ENCODE measurements at regions not wholly inside any gene's neighbourhood (a gene's known extent, or its start where the extent isn't known, plus 50 kb on each side); places are given as distances from the start of the nearest gene placed in this dataset.
"Not testable (repeated sequence)": the region's sequence is repeated elsewhere in the genome, so short reads cannot be mapped to it uniquely, and the experiment has no call there.

- TF ChIP-seq, protein P1, sequence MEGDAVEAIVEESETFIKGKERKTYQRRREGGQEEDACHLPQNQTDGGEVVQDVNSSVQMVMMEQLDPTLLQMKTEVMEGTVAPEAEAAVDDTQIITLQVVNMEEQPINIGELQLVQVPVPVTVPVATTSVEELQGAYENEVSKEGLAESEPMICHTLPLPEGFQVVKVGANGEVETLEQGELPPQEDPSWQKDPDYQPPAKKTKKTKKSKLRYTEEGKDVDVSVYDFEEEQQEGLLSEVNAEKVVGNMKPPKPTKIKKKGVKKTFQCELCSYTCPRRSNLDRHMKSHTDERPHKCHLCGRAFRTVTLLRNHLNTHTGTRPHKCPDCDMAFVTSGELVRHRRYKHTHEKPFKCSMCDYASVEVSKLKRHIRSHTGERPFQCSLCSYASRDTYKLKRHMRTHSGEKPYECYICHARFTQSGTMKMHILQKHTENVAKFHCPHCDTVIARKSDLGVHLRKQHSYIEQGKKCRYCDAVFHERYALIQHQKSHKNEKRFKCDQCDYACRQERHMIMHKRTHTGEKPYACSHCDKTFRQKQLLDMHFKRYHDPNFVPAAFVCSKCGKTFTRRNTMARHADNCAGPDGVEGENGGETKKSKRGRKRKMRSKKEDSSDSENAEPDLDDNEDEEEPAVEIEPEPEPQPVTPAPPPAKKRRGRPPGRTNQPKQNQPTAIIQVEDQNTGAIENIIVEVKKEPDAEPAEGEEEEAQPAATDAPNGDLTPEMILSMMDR (IDR thresholded peaks at IDR 0.05; ENCODE audit: insufficient read depth, low read length, severe bottlenecking): no peak
Measured at GRCh38 chr13:62388515-62388914, 972.9 kb upstream of the PCDH20 start.

DNA sequence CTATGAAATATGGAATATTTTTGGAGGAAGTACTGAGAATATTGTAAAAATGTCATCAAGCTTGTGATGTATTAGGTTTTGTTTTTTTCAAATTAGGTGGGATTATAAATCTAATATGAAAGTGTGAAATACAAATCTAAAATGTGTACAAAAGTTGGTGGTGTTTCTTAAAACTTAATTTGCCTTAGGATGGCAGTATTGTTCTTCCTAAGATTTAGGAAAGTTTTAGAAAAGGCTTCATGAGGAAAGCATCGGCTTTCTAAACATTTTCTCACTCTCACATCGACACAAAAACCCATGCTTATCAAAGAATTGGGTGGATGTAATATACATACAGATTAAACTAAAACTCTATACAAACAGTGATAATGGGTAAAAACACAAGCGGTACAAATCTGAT lies 972.0 kb upstream of the PCDH20 start:
- FAIRE-seq: no peak
- H3K4me3 ChIP-seq (ENCODE audit: low read depth, low read length): no peak overlapping the region
- no peaks in the 10 kb centered on the region for H3K36me3 ChIP-seq (ENCODE audit: control insufficient read depth, insufficient read depth, low read length)
- H3K27me3 ChIP-seq (ENCODE audit: control insufficient read depth, insufficient read depth, low read length): no peaks in the 10 kb centered on the region
- TF ChIP-seq, protein P1 (IDR thresholded peaks at IDR 0.05; ENCODE audit: insufficient read depth, low read length, severe bottlenecking): no peak
- DNase-seq (ENCODE audit: low read depth): no peak

More at GRCh38 chr13:62388515-62388914, 972.9 kb upstream of the PCDH20 start:
- Histone ChIP-seq H3K4me3 (ENCODE audit: low read depth, low read length) (no peak overlapping the region), H3K27me3 (ENCODE audit: control insufficient read depth, insufficient read depth, low read length) (no peaks in the 10 kb centered on the region), H3K36me3 (ENCODE audit: control insufficient read depth, insufficient read depth, low read length) (no peaks in the 10 kb centered on the region)
- no peak for DNase-seq (ENCODE audit: low read depth)
- no peak for FAIRE-seq

- not testable (repeated sequence) for FAIRE-seq; H3K36me3 ChIP-seq (ENCODE audit: control insufficient read depth, insufficient read depth, low read length); DNase-seq (ENCODE audit: low read depth); H3K27me3 ChIP-seq (ENCODE audit: control insufficient read depth, insufficient read depth, low read length); H3K4me3 ChIP-seq (ENCODE audit: low read depth, low read length)
Measured at GRCh38 chr13:62379241-62379640, 963.6 kb upstream of the PCDH20 start.

GRCh38 chr13:62377838-62378237 lies 962.2 kb upstream of the PCDH20 start:
- DNase-seq (ENCODE audit: low read depth): no peak

DNA sequence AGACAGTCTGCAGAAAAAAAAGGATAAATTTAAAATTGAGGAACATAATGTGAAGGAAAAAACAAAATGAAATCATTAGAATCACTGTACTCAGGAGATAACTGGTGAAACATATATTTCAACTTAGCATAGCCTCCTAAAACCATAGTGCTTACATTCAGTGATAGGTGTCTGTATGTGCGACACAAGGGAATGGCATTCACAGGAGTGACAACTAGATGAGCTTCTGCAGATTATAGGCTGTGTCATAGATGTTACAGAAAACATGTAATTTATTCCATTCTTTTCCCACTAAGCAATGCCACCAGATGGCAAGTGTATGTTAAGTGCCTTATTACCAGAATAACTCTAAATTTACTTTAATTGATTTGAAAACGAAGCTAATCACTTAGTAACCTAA lies 960.0 kb upstream of the PCDH20 start:
- H3K36me3 ChIP-seq (ENCODE audit: control insufficient read depth, insufficient read depth, low read length): no peaks in the 10 kb centered on the region
- H3K27me3 ChIP-seq (ENCODE audit: control insufficient read depth, insufficient read depth, low read length): no peaks in the 10 kb centered on the region
- DNase-seq (ENCODE audit: low read depth): no peak
- TF ChIP-seq, protein P1 (IDR thresholded peaks at IDR 0.05; ENCODE audit: insufficient read depth, low read length, severe bottlenecking): no peak
- H3K4me3 ChIP-seq (ENCODE audit: low read depth, low read length): no peak overlapping the region
- FAIRE-seq: no peak

More at GRCh38 chr13:62377838-62378237, 962.2 kb upstream of the PCDH20 start:
- TF ChIP-seq, protein P1 (IDR thresholded peaks at IDR 0.05; ENCODE audit: insufficient read depth, low read length, severe bottlenecking): no peak
- Histone ChIP-seq H3K4me3 (ENCODE audit: low read depth, low read length) (no peak overlapping the region), H3K36me3 (ENCODE audit: control insufficient read depth, insufficient read depth, low read length) (no peaks in the 10 kb centered on the region), H3K27me3 (ENCODE audit: control insufficient read depth, insufficient read depth, low read length) (no peaks in the 10 kb centered on the region)
- no peak for FAIRE-seq

GRCh38 chr13:62371737-62372136 lies 956.1 kb upstream of the PCDH20 start:
- Histone ChIP-seq H3K4me3 (ENCODE audit: low read depth, low read length) (no peak overlapping the region), H3K27me3 (ENCODE audit: control insufficient read depth, insufficient read depth, low read length) (no peaks in the 10 kb centered on the region), H3K36me3 (ENCODE audit: control insufficient read depth, insufficient read depth, low read length) (no peaks in the 10 kb centered on the region)
- no peak for DNase-seq (ENCODE audit: low read depth)
- FAIRE-seq: no peak
- TF ChIP-seq, protein P1 (IDR thresholded peaks at IDR 0.05; ENCODE audit: insufficient read depth, low read length, severe bottlenecking): no peak

DNA sequence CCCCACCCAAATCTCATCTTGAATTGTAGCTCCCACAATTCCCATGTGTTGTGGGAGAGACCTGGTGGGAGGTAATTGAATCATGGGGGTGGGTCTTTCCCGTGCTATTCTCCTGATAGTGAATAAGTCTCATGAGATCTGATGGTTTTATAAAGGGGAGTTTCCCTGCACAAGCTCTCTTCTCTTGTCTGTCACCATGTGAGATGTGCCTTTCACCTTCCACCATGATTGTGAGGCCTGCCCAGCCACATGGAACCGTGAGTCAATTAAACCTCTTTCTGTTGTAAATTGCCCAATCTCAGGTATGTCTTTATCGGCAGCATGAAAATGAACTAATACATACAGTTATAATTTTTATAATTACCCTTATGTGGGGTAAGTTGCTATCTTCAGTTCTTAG lies 952.3 kb upstream of the PCDH20 start:
- H3K4me3 ChIP-seq (ENCODE audit: low read depth, low read length); H3K36me3 ChIP-seq (ENCODE audit: control insufficient read depth, insufficient read depth, low read length); H3K27me3 ChIP-seq (ENCODE audit: control insufficient read depth, insufficient read depth, low read length); DNase-seq (ENCODE audit: low read depth); FAIRE-seq: not testable (repeated sequence)
